ENCODE measurements at regions not wholly inside any gene's neighbourhood (a gene's known extent, or its start where the extent isn't known, plus 50 kb on each side); places are given as distances from the start of the nearest gene placed in this dataset.

- no peak for TF ChIP-seq CTCF (IDR thresholded peaks at IDR 0.05; ENCODE audit: insufficient read depth, low read depth, low read length)
- TF ChIP-seq EZH2 (IDR thresholded peaks at IDR 0.05; ENCODE audit: insufficient read depth, low read length): no peak
Measured at GRCh38 chr14:28482251-28483040, 284.1 kb upstream of the FOXG1 start.
